ENCODE measurements at regions not wholly inside any gene's neighbourhood (a gene's known extent, or its start where the extent isn't known, plus 50 kb on each side); places are given as distances from the start of the nearest gene placed in this dataset.

DNA sequence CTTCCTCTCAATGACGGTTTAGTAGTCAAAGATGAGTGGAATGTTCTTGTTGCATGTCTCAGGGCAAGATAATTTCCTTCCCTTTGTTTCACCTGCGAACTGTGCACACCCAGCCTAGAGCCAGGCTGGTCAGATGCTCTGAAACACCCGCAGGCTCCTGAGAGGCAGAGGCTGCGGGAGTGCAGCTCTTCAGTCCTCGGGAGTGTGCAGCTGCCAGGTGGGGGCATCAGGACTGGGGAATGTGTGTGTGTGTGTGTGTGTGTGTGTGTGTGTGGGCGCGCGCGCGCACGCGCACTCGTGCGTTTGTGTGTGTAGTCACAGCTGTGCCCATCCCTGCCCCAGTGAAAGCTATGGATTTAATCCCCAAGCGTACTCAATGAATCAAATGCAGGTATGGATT lies 136.2 kb upstream of the NTM start:
- no peak overlapping the region for H3K4me3 ChIP-seq (ENCODE audit: low read depth, low read length)
- DNase-seq (ENCODE audit: low read depth) = no peak
- TF ChIP-seq, protein P1, sequence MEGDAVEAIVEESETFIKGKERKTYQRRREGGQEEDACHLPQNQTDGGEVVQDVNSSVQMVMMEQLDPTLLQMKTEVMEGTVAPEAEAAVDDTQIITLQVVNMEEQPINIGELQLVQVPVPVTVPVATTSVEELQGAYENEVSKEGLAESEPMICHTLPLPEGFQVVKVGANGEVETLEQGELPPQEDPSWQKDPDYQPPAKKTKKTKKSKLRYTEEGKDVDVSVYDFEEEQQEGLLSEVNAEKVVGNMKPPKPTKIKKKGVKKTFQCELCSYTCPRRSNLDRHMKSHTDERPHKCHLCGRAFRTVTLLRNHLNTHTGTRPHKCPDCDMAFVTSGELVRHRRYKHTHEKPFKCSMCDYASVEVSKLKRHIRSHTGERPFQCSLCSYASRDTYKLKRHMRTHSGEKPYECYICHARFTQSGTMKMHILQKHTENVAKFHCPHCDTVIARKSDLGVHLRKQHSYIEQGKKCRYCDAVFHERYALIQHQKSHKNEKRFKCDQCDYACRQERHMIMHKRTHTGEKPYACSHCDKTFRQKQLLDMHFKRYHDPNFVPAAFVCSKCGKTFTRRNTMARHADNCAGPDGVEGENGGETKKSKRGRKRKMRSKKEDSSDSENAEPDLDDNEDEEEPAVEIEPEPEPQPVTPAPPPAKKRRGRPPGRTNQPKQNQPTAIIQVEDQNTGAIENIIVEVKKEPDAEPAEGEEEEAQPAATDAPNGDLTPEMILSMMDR (conservative IDR thresholded peaks at IDR 0.05; ENCODE audit: low read depth, low read length) = no peak

DNA sequence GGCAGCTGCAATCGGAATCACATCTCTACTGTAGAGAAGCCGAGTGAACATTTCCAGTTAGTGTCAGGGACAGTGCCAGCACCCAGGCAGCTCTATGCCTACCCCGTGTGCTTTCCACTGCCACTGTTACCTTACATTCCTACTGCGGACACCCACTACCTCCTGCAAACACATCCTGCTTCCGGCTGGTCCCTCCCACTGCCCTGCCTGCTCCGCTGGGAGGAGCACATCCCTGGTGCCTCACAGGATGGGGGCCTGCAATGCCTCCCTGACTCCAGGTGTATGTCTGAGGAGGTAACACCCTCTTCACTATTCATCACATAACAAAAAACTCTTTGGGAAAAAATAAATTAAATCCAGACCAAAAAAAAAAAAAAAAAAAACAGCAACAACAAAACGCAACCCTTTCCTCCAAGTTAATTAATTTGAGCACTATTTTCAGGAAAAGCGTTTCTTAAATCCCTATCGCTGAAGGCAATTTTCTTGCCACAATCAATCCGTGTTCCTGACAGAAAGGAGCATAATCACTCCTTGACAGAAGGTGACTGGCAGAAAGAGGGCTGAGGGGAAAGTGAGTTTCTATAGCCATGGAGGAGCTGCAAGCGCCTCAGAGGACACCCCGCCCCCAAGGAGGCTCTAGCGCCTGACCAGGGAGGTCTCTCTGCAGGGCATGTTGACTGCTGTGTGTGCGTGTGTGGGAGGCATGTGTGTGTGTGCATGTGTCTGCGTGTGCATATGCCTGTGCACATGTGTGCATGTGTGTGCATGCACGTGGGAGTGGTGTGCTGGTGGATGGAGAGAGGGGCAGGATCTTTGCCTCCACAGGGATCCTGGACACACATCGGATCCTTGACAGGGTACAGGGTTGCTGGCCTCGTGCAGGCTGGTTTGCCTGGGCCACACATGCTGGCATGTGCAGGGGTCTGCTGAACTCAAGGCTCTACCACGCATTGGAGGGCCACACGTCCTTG lies 134.8 kb upstream of the NTM start:
- H3K4me3 ChIP-seq (ENCODE audit: low read depth, low read length) = no peak overlapping the region
- TF ChIP-seq, protein P1 (conservative IDR thresholded peaks at IDR 0.05; ENCODE audit: low read depth, low read length) = no peak
- no peak for DNase-seq (ENCODE audit: low read depth)

DNA sequence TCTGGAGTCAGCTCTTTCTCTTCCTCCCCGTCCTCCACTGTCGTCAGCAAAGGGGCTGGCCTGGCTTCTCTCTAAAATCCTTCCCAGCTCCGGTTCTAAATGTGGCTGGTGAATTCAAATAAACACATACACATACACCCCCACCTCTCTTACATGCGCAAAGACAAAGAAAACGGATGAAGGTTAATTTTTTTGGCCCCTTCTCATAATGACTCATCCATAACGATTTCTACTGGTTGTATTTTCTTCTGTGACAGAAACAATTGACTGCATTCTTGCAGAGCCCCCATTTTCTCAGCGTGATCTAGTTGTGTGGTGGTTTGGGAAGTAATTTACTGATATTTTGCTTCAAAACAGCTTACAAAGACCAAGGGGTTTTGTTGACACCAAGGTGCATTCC lies 130.0 kb upstream of the NTM start:
- TF ChIP-seq, protein P1 (conservative IDR thresholded peaks at IDR 0.05; ENCODE audit: low read depth, low read length) = no peak
- H3K4me3 ChIP-seq (ENCODE audit: low read depth, low read length) = no peak overlapping the region
- DNase-seq (ENCODE audit: low read depth) = no peak

DNA sequence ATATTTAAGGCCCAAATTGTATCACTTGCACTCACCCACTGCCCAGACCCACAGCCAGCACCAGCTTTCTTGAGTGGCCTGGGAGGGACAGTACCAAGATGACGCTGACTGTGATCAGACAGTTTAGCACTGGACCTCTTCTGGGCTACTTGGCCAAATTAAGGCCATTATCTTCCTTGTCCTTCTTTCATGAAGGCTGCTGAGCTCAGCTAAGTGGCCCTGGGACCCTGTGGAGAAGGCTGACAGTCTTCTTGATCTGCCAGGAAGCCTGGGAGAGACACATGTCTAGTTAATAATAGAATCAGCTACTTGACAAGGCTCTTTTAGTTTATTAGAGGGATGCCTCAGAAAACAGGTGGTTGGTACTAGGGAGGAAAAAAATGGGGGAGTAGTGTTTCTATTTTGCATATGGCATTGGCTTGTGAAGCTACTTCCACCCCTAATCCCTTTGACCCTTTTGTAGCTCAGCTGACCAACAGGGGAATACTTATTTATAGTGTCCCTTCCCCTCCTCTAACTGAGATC lies 127.9 kb upstream of the NTM start:
- H3K4me3 ChIP-seq (ENCODE audit: low read depth, low read length) = no peak overlapping the region
- no peak for DNase-seq (ENCODE audit: low read depth)
- TF ChIP-seq, protein P1 (conservative IDR thresholded peaks at IDR 0.05; ENCODE audit: low read depth, low read length) = no peak

DNA sequence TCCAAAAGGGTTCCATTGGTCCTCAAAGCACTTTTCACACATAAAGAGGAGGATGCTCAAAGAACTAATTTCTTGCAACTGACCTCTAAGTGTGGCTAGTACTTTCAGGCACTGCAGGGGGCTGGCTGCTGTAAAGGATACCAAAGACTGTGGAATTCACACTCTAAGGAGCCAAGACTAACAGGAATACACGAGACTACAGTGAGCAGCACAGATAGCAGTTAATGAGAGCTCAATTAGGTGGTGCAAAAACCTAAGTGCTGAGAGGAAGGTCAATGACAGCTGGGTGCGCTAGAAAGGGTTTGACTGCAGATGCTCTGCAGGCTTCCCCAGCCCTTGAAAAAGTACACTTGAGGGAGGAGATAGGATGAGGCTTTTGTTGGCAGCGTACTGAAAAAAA lies 124.3 kb upstream of the NTM start:
- H3K4me3 ChIP-seq (ENCODE audit: low read depth, low read length) = no peak overlapping the region
- DNase-seq (ENCODE audit: low read depth) = no peak

DNA sequence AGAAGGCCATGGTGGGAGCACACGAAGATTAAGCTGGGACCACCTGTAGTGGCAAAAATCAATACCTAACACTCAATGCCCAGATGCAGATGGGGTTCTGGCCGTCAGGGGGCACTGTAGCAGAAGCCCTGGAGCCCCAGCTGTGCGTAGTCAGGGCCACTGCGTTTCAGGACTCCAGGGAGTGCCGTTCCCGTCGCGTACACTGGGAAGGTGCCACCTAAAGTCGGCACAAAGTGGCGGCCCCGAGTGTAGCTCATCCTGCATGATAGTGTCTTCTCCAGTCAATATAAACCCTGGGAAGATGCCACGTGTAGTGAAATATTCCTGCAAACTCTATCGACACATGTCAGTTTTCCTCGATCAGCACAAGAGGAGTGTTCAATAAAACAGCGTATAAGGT lies 123.8 kb upstream of the NTM start:
- TF ChIP-seq, protein P1 (conservative IDR thresholded peaks at IDR 0.05; ENCODE audit: low read depth, low read length) = peak; percentile 16
- no peak for DNase-seq (ENCODE audit: low read depth)
- no peak overlapping the region for H3K4me3 ChIP-seq (ENCODE audit: low read depth, low read length)

More for the DNA sequence above, 124.3 kb upstream of the NTM start:
- TF ChIP-seq, protein P1 (conservative IDR thresholded peaks at IDR 0.05; ENCODE audit: low read depth, low read length) = no peak
